Thyroid gland (tissue), 4 donors: ENCODE measurements at regions not wholly inside any gene's neighbourhood (a gene's known extent, or its start where the extent isn't known, plus 50 kb on each side); places are given as distances from the start of the nearest gene placed in this dataset.
A peak's percentile ranks its signal among the peaks of the same experiment; 100 is the strongest.

Source experiments
- DNase-seq, 2 donors: peaks; one replicate each; pipeline ENCODE4 v3.0.0-alpha.2; 2019
- H3K27ac ChIP-seq, 3 donors: fragments of 200-600 bp; sonication (generic); 1 replicate in 2 of 3; 2 replicates in 1 of 3; pipeline ENCODE4 v1.5.1; 2016 to 2019; ENCODE audit warnings: mild to moderate bottlenecking in 1 of 3, moderate library complexity in 1 of 3
- H3K27me3 ChIP-seq: fragments of 200-600 bp; sonication (generic); one replicate; pipeline ENCODE4 v1.5.1; 2019
- H3K36me3 ChIP-seq, 2 donors: fragments of 200-600 bp; sonication (generic); one replicate each; pipeline ENCODE4 v1.5.1; 2016 to 2019
- H3K4me1 ChIP-seq, 2 donors: fragments of 200-600 bp; sonication (generic); one replicate each; pipeline ENCODE4 v1.5.1; 2017 to 2019
- H3K4me3 ChIP-seq, 3 donors: fragments of 200-600 bp; sonication (generic); replicated peaks in 1 of 3; 1 replicate in 2 of 3; 2 replicates in 1 of 3; pipeline ENCODE4 v1.5.1; 2016; ENCODE audit warnings: mild to moderate bottlenecking in 1 of 3
- H3K9me3 ChIP-seq: fragments of 200-600 bp; sonication (generic); one replicate; pipeline ENCODE4 v1.5.1; 2017
- CTCF ChIP-seq, 6 experiments: fragments of 200-600 bp in 3 of 6; fragments of 450-650 bp in 3 of 6; sonication (generic) in 3 of 6; IDR thresholded peaks; one replicate each; pipeline ENCODE4 v1.5.1; 2016 to 2019; ENCODE audit warnings: antibody characterized with exemption in 6 of 6, mild to moderate bottlenecking in 2 of 6, inconsistent platforms in 1 of 6, moderate library complexity in 1 of 6
- POLR2A ChIP-seq, 2 donors: fragments of 450-650 bp; IDR thresholded peaks; one replicate each; pipeline ENCODE4 v1.6.1; 2017; ENCODE audit warnings: antibody characterized with exemption in 2 of 2, mild to moderate bottlenecking in 2 of 2, moderate library complexity in 1 of 2
- WGBS, 2 donors: methylation state at CpG; one replicate each; pipeline ENCODE4 v1.1.5; 2017; 5-methylcytosine and 5-hydroxymethylcytosine counted together
- intact Hi-C: fragments of 100-400 bp; cut with DNase I; formaldehyde crosslinking; loops from one replicate; pipeline ENCODE4 v1.15.1; 2023

GRCh38 chr6:28661097-28661713 lies 135.5 kb downstream of the GPX5 start:
- no peak for DNase-seq
- TF ChIP-seq POLR2A (IDR thresholded peaks at IDR 0.05) (no peak), CTCF (IDR thresholded peaks at IDR 0.05) (no peak)
- H3K4me3 ChIP-seq = no peak overlapping the region
- no peak overlapping the region for H3K27ac ChIP-seq
- H3K27me3 ChIP-seq = peaks cover 7% of the 10 kb centered on the region
- intact Hi-C loops = no loop called here
- WGBS, 2 donors = 73 to 84% methylated on average over 2 of the region's 2 CpGs
- H3K36me3 ChIP-seq = no peaks in the 10 kb centered on the region
- H3K9me3 ChIP-seq = no peaks in the 10 kb centered on the region
- peaks cover 0 to 11% of the 10 kb centered on the region in 2 donors for H3K4me1 ChIP-seq

- H3K36me3 ChIP-seq = no peaks in the 10 kb centered on the region
Measured at GRCh38 chr6:28664870-28665396, 139.3 kb downstream of the GPX5 start.

GRCh38 chr6:28673417-28673786 lies 147.7 kb downstream of the GPX5 start:
- WGBS, 2 donors = 60 to 67% methylated on average over 3 of the region's 3 CpGs
- no peak for TF ChIP-seq CTCF (IDR thresholded peaks at IDR 0.05)
- no peak for TF ChIP-seq POLR2A (IDR thresholded peaks at IDR 0.05)
- H3K27me3 ChIP-seq = peaks cover 4% of the 10 kb centered on the region

More at GRCh38 chr6:28664870-28665396, 139.3 kb downstream of the GPX5 start:
- Histone ChIP-seq H3K4me3 (no peak overlapping the region), H3K9me3 (no peaks in the 10 kb centered on the region), H3K4me1 (no peaks in the 10 kb centered on the region), H3K27me3 (no peaks in the 10 kb centered on the region), H3K27ac (no peak overlapping the region)
- DNase-seq = no peak
- intact Hi-C loops = no loop called here
- TF ChIP-seq CTCF (IDR thresholded peaks at IDR 0.05) (no peak), POLR2A (IDR thresholded peaks at IDR 0.05) (no peak)
- WGBS, 2 donors = 95 to 96% methylated on average over 3 of the region's 3 CpGs

GRCh38 chr6:28673787-28674671 lies 148.3 kb downstream of the GPX5 start:
- Histone ChIP-seq H3K9me3 (no peaks in the 10 kb centered on the region), H3K27ac (no peak overlapping the region), H3K27me3 (peaks cover 4% of the 10 kb centered on the region), H3K4me1 (peaks cover 0 to 7% of the 10 kb centered on the region in 2 donors), H3K36me3 (no peaks in the 10 kb centered on the region), H3K4me3 (no peak overlapping the region)
- TF ChIP-seq POLR2A (IDR thresholded peaks at IDR 0.05) (no peak), CTCF (IDR thresholded peaks at IDR 0.05) (no peak)
- intact Hi-C loops = no loop called here
- peak; percentile 11 for DNase-seq
- WGBS, 2 donors = 2 to 3% methylated on average over 44 of the region's 44 CpGs

More at GRCh38 chr6:28673417-28673786, 147.7 kb downstream of the GPX5 start:
- H3K36me3 ChIP-seq = no peaks in the 10 kb centered on the region
- no peak overlapping the region for H3K4me3 ChIP-seq
- peaks cover 0 to 7% of the 10 kb centered on the region in 2 donors for H3K4me1 ChIP-seq
- H3K9me3 ChIP-seq = no peaks in the 10 kb centered on the region
- no peak for DNase-seq
- no peak overlapping the region for H3K27ac ChIP-seq
- intact Hi-C loops = no loop called here

- no peak overlapping the region for H3K27ac ChIP-seq
- WGBS, 2 donors = 88 to 95% methylated on average over 1 of the region's 1 CpG
- intact Hi-C loops = no loop called here
- peaks cover 4% of the 10 kb centered on the region for H3K27me3 ChIP-seq
- no peak overlapping the region for H3K4me3 ChIP-seq
- no peaks in the 10 kb centered on the region for H3K36me3 ChIP-seq
- H3K9me3 ChIP-seq = no peaks in the 10 kb centered on the region
- peaks cover 0 to 7% of the 10 kb centered on the region in 2 donors for H3K4me1 ChIP-seq
- no peak for DNase-seq
- no peak for TF ChIP-seq CTCF (IDR thresholded peaks at IDR 0.05)
- no peak for TF ChIP-seq POLR2A (IDR thresholded peaks at IDR 0.05)
Measured at GRCh38 chr6:28675600-28675999, 149.9 kb downstream of the GPX5 start.
